ENCODE measurements at regions not wholly inside any gene's neighbourhood (a gene's known extent, or its start where the extent isn't known, plus 50 kb on each side); places are given as distances from the start of the nearest gene placed in this dataset.

- Histone ChIP-seq H3K4me3 (ENCODE audit: low read length in 2 of 2) (no peak overlapping the region), H3K36me3 (ENCODE audit: control insufficient read depth in 2 of 2, insufficient read depth in 2 of 2, low read length in 2 of 2) (no peaks in the 10 kb centered on the region), H3K9ac (ENCODE audit: low read depth in 1 of 2, low read length in 2 of 2) (no peak overlapping the region), H3K4me1 (ENCODE audit: control insufficient read depth in 2 of 2, insufficient read depth in 2 of 2, low read length in 2 of 2) (no peaks in the 10 kb centered on the region), H3K27ac (ENCODE audit: low read depth in 2 of 2, low read length in 2 of 2) (no peak overlapping the region), H3K27me3 (ENCODE audit: control insufficient read depth in 2 of 2, insufficient read depth in 2 of 2, low read length in 2 of 2) (no peaks in the 10 kb centered on the region), H3K9me3 (ENCODE audit: control insufficient read depth in 2 of 2, low read length in 2 of 2) (no peaks in the 10 kb centered on the region)
Measured at GRCh38 chr16:79301051-79301450, 299.5 kb downstream of the MAF start.

- H3K4me3 ChIP-seq (ENCODE audit: low read length in 2 of 2): no peak overlapping the region
- no peaks in the 10 kb centered on the region for H3K36me3 ChIP-seq (ENCODE audit: control insufficient read depth in 2 of 2, insufficient read depth in 2 of 2, low read length in 2 of 2)
- H3K4me1 ChIP-seq (ENCODE audit: control insufficient read depth in 2 of 2, insufficient read depth in 2 of 2, low read length in 2 of 2): no peaks in the 10 kb centered on the region
- no peaks in the 10 kb centered on the region for H3K9me3 ChIP-seq (ENCODE audit: control insufficient read depth in 2 of 2, low read length in 2 of 2)
- H3K27me3 ChIP-seq (ENCODE audit: control insufficient read depth in 2 of 2, insufficient read depth in 2 of 2, low read length in 2 of 2): no peaks in the 10 kb centered on the region
- no peak overlapping the region for H3K27ac ChIP-seq (ENCODE audit: low read depth in 2 of 2, low read length in 2 of 2)
- H3K9ac ChIP-seq (ENCODE audit: low read depth in 1 of 2, low read length in 2 of 2): no peak overlapping the region
Measured at GRCh38 chr16:79298894-79299799, 301.4 kb downstream of the MAF start.

GRCh38 chr16:79298476-79298875 is 302.1 kb downstream of the MAF start:
- Histone ChIP-seq H3K27me3 (ENCODE audit: control insufficient read depth in 2 of 2, insufficient read depth in 2 of 2, low read length in 2 of 2) (no peaks in the 10 kb centered on the region), H3K4me3 (ENCODE audit: low read length in 2 of 2) (no peak overlapping the region), H3K9me3 (ENCODE audit: control insufficient read depth in 2 of 2, low read length in 2 of 2) (no peaks in the 10 kb centered on the region), H3K36me3 (ENCODE audit: control insufficient read depth in 2 of 2, insufficient read depth in 2 of 2, low read length in 2 of 2) (no peaks in the 10 kb centered on the region), H3K9ac (ENCODE audit: low read depth in 1 of 2, low read length in 2 of 2) (no peak overlapping the region), H3K4me1 (ENCODE audit: control insufficient read depth in 2 of 2, insufficient read depth in 2 of 2, low read length in 2 of 2) (no peaks in the 10 kb centered on the region), H3K27ac (ENCODE audit: low read depth in 2 of 2, low read length in 2 of 2) (no peak overlapping the region)

GRCh38 chr16:79297805-79298204 is 302.7 kb downstream of the MAF start:
- Histone ChIP-seq H3K9ac (ENCODE audit: low read depth in 1 of 2, low read length in 2 of 2) (no peak overlapping the region), H3K27ac (ENCODE audit: low read depth in 2 of 2, low read length in 2 of 2) (no peak overlapping the region), H3K27me3 (ENCODE audit: control insufficient read depth in 2 of 2, insufficient read depth in 2 of 2, low read length in 2 of 2) (no peaks in the 10 kb centered on the region), H3K4me3 (ENCODE audit: low read length in 2 of 2) (no peak overlapping the region), H3K36me3 (ENCODE audit: control insufficient read depth in 2 of 2, insufficient read depth in 2 of 2, low read length in 2 of 2) (no peaks in the 10 kb centered on the region), H3K9me3 (ENCODE audit: control insufficient read depth in 2 of 2, low read length in 2 of 2) (no peaks in the 10 kb centered on the region), H3K4me1 (ENCODE audit: control insufficient read depth in 2 of 2, insufficient read depth in 2 of 2, low read length in 2 of 2) (no peaks in the 10 kb centered on the region)

- Histone ChIP-seq H3K9me3 (ENCODE audit: control insufficient read depth in 2 of 2, low read length in 2 of 2) (no peaks in the 10 kb centered on the region), H3K27ac (ENCODE audit: low read depth in 2 of 2, low read length in 2 of 2) (no peak overlapping the region)
Measured at GRCh38 chr16:79297296-79297695, 303.2 kb downstream of the MAF start.

GRCh38 chr16:79296491-79296890 is 304.0 kb downstream of the MAF start:
- Histone ChIP-seq H3K27me3 (ENCODE audit: control insufficient read depth in 2 of 2, insufficient read depth in 2 of 2, low read length in 2 of 2) (no peaks in the 10 kb centered on the region), H3K27ac (ENCODE audit: low read depth in 2 of 2, low read length in 2 of 2) (no peak overlapping the region), H3K9ac (ENCODE audit: low read depth in 1 of 2, low read length in 2 of 2) (no peak overlapping the region), H3K4me1 (ENCODE audit: control insufficient read depth in 2 of 2, insufficient read depth in 2 of 2, low read length in 2 of 2) (no peaks in the 10 kb centered on the region), H3K9me3 (ENCODE audit: control insufficient read depth in 2 of 2, low read length in 2 of 2) (no peaks in the 10 kb centered on the region), H3K4me3 (ENCODE audit: low read length in 2 of 2) (no peak overlapping the region), H3K36me3 (ENCODE audit: control insufficient read depth in 2 of 2, insufficient read depth in 2 of 2, low read length in 2 of 2) (no peaks in the 10 kb centered on the region)

More at GRCh38 chr16:79297296-79297695, 303.2 kb downstream of the MAF start:
- H3K36me3 ChIP-seq (ENCODE audit: control insufficient read depth in 2 of 2, insufficient read depth in 2 of 2, low read length in 2 of 2): no peaks in the 10 kb centered on the region
- H3K9ac ChIP-seq (ENCODE audit: low read depth in 1 of 2, low read length in 2 of 2): no peak overlapping the region
- no peak overlapping the region for H3K4me3 ChIP-seq (ENCODE audit: low read length in 2 of 2)
- no peaks in the 10 kb centered on the region for H3K27me3 ChIP-seq (ENCODE audit: control insufficient read depth in 2 of 2, insufficient read depth in 2 of 2, low read length in 2 of 2)
- H3K4me1 ChIP-seq (ENCODE audit: control insufficient read depth in 2 of 2, insufficient read depth in 2 of 2, low read length in 2 of 2): no peaks in the 10 kb centered on the region

- no peak overlapping the region for H3K27ac ChIP-seq (ENCODE audit: low read depth in 2 of 2, low read length in 2 of 2)
- no peaks in the 10 kb centered on the region for H3K4me1 ChIP-seq (ENCODE audit: control insufficient read depth in 2 of 2, insufficient read depth in 2 of 2, low read length in 2 of 2)
Measured at GRCh38 chr16:79295746-79296145, 304.8 kb downstream of the MAF start.

GRCh38 chr16:79295162-79295561 is 305.4 kb downstream of the MAF start:
- no peaks in the 10 kb centered on the region for H3K36me3 ChIP-seq (ENCODE audit: control insufficient read depth in 2 of 2, insufficient read depth in 2 of 2, low read length in 2 of 2)
- H3K4me3 ChIP-seq (ENCODE audit: low read length in 2 of 2): no peak overlapping the region
- no peaks in the 10 kb centered on the region for H3K27me3 ChIP-seq (ENCODE audit: control insufficient read depth in 2 of 2, insufficient read depth in 2 of 2, low read length in 2 of 2)
- no peak overlapping the region for H3K27ac ChIP-seq (ENCODE audit: low read depth in 2 of 2, low read length in 2 of 2)
- no peaks in the 10 kb centered on the region for H3K4me1 ChIP-seq (ENCODE audit: control insufficient read depth in 2 of 2, insufficient read depth in 2 of 2, low read length in 2 of 2)
- H3K9me3 ChIP-seq (ENCODE audit: control insufficient read depth in 2 of 2, low read length in 2 of 2): no peaks in the 10 kb centered on the region
- no peak overlapping the region for H3K9ac ChIP-seq (ENCODE audit: low read depth in 1 of 2, low read length in 2 of 2)

More at GRCh38 chr16:79295746-79296145, 304.8 kb downstream of the MAF start:
- Histone ChIP-seq H3K9me3 (ENCODE audit: control insufficient read depth in 2 of 2, low read length in 2 of 2) (no peaks in the 10 kb centered on the region), H3K9ac (ENCODE audit: low read depth in 1 of 2, low read length in 2 of 2) (no peak overlapping the region), H3K4me3 (ENCODE audit: low read length in 2 of 2) (no peak overlapping the region), H3K36me3 (ENCODE audit: control insufficient read depth in 2 of 2, insufficient read depth in 2 of 2, low read length in 2 of 2) (no peaks in the 10 kb centered on the region), H3K27me3 (ENCODE audit: control insufficient read depth in 2 of 2, insufficient read depth in 2 of 2, low read length in 2 of 2) (no peaks in the 10 kb centered on the region)

- no peak overlapping the region for H3K27ac ChIP-seq (ENCODE audit: low read depth in 2 of 2, low read length in 2 of 2)
- no peaks in the 10 kb centered on the region for H3K36me3 ChIP-seq (ENCODE audit: control insufficient read depth in 2 of 2, insufficient read depth in 2 of 2, low read length in 2 of 2)
- no peaks in the 10 kb centered on the region for H3K4me1 ChIP-seq (ENCODE audit: control insufficient read depth in 2 of 2, insufficient read depth in 2 of 2, low read length in 2 of 2)
Measured at GRCh38 chr16:79294568-79294967, 306.0 kb downstream of the MAF start.

GRCh38 chr16:79293836-79294460 is 306.6 kb downstream of the MAF start:
- Histone ChIP-seq H3K4me3 (ENCODE audit: low read length in 2 of 2) (no peak overlapping the region), H3K27me3 (ENCODE audit: control insufficient read depth in 2 of 2, insufficient read depth in 2 of 2, low read length in 2 of 2) (no peaks in the 10 kb centered on the region), H3K4me1 (ENCODE audit: control insufficient read depth in 2 of 2, insufficient read depth in 2 of 2, low read length in 2 of 2) (no peaks in the 10 kb centered on the region), H3K9ac (ENCODE audit: low read depth in 1 of 2, low read length in 2 of 2) (no peak overlapping the region), H3K9me3 (ENCODE audit: control insufficient read depth in 2 of 2, low read length in 2 of 2) (no peaks in the 10 kb centered on the region), H3K27ac (ENCODE audit: low read depth in 2 of 2, low read length in 2 of 2) (no peak overlapping the region), H3K36me3 (ENCODE audit: control insufficient read depth in 2 of 2, insufficient read depth in 2 of 2, low read length in 2 of 2) (no peaks in the 10 kb centered on the region)

More at GRCh38 chr16:79294568-79294967, 306.0 kb downstream of the MAF start:
- Histone ChIP-seq H3K4me3 (ENCODE audit: low read length in 2 of 2) (no peak overlapping the region), H3K9ac (ENCODE audit: low read depth in 1 of 2, low read length in 2 of 2) (no peak overlapping the region), H3K27me3 (ENCODE audit: control insufficient read depth in 2 of 2, insufficient read depth in 2 of 2, low read length in 2 of 2) (no peaks in the 10 kb centered on the region), H3K9me3 (ENCODE audit: control insufficient read depth in 2 of 2, low read length in 2 of 2) (no peaks in the 10 kb centered on the region)
